ENCODE measurements at regions not wholly inside any gene's neighbourhood (a gene's known extent, or its start where the extent isn't known, plus 50 kb on each side); places are given as distances from the start of the nearest gene placed in this dataset.

- no peaks in the 10 kb centered on the region for H3K79me2 ChIP-seq (ENCODE audit: control insufficient read depth in 1 of 2, insufficient read depth in 2 of 2, low read length in 2 of 2)
- no peak overlapping the region for H4K91ac ChIP-seq (replicated peaks; ENCODE audit: insufficient read length, low read length)
- H3K23me2 ChIP-seq (ENCODE audit: low read depth, low read length): no peaks in the 10 kb centered on the region
- ChIA-PET POLR2A (ENCODE audit: partially characterized antibody) (no interaction called here), CTCF (ENCODE audit: partially characterized antibody) (no interaction called here)
- H3K23ac ChIP-seq (ENCODE audit: insufficient read length): no peak overlapping the region
- H3K27ac ChIP-seq (ENCODE audit: low read depth, low read length): no peak overlapping the region
- H3K18ac ChIP-seq (ENCODE audit: extremely low read depth, low read length): no peak overlapping the region
- no peaks in the 10 kb centered on the region for H3K9me3 ChIP-seq (ENCODE audit: insufficient read depth in 2 of 2, low read depth in 1 of 2, low read length in 1 of 2)
- no peak overlapping the region for H2BK15ac ChIP-seq (ENCODE audit: low read length)
- DNase-seq (ENCODE audit: low read depth in 1 of 2, low spot score in 2 of 2) (no peak), FAIRE-seq (no peak)
- no peak overlapping the region for H2AK5ac ChIP-seq (ENCODE audit: low read depth, low read length)
- H2AFZ ChIP-seq (ENCODE audit: low read length): no peak overlapping the region
- no peak overlapping the region for H2BK120ac ChIP-seq (replicated peaks; ENCODE audit: low read depth, low read length)
- peaks cover 0 to 3% (median 0%) of the 10 kb centered on the region in 4 experiments; a peak in 2 of 7 replicates for H3K4me1 ChIP-seq (replicated peaks in 1 of 4; ENCODE audit: control insufficient read depth in 3 of 4, insufficient read depth in 4 of 4, low read length in 3 of 4)
- no peak overlapping the region for H4K5ac ChIP-seq (ENCODE audit: insufficient read length, low read depth, low read length)
- H3K36me3 ChIP-seq (ENCODE audit: control insufficient read depth in 2 of 4, insufficient read depth in 4 of 4, low read length in 3 of 4): no peaks in the 10 kb centered on the region
- H3K79me1 ChIP-seq (ENCODE audit: low read depth, low read length): no peaks in the 10 kb centered on the region
- no peaks in the 10 kb centered on the region for H4K20me1 ChIP-seq (replicated peaks in 1 of 2; ENCODE audit: control insufficient read depth in 1 of 2, insufficient read depth in 2 of 2, low read length in 2 of 2)
- 94% methylated on average over 1 of the region's 1 CpG; no CpG with 5 or more reads in 1 of the 2 experiments for WGBS, 2 experiments (ENCODE audit: extremely low coverage in 1 of 2, insufficient coverage in 1 of 2, insufficient read length in 1 of 2, insufficient replicate concordance in 2 of 2, low coverage in 1 of 2, low lambda C conversion rate in 2 of 2, missing lambda C conversion rate in 1 of 2)
- no peak overlapping the region for H3K9ac ChIP-seq (replicated peaks in 1 of 4; ENCODE audit: extremely low read depth in 1 of 4, low read depth in 3 of 4, low read length in 3 of 4)
- no peak overlapping the region for H2BK20ac ChIP-seq (ENCODE audit: low read length)
- no peak overlapping the region for H2BK5ac ChIP-seq (ENCODE audit: low read depth, low read length)
- no peak overlapping the region for H3K4me2 ChIP-seq (ENCODE audit: insufficient read depth in 1 of 2, low read depth in 2 of 2, low read length in 2 of 2)
- H3K4ac ChIP-seq (replicated peaks; ENCODE audit: insufficient read length, low read depth, low read length): no peak overlapping the region
- no peak overlapping the region for H2BK12ac ChIP-seq (ENCODE audit: low read depth, low read length)
- H3K14ac ChIP-seq (ENCODE audit: insufficient read length): no peak overlapping the region
- H3K56ac ChIP-seq (replicated peaks; ENCODE audit: insufficient read length, low read depth, low read length): no peak overlapping the region
- no peaks in the 10 kb centered on the region for H3K27me3 ChIP-seq (replicated peaks in 1 of 4; ENCODE audit: control insufficient read depth in 3 of 4, extremely low read depth in 1 of 4, insufficient read depth in 3 of 4, low read length in 3 of 4)
- no peak overlapping the region for H4K8ac ChIP-seq (ENCODE audit: extremely low read depth, insufficient read depth, low read length)
- H3K4me3 ChIP-seq (ENCODE audit: extremely low read depth in 1 of 4, insufficient read depth in 2 of 4, low read depth in 3 of 4, low read length in 4 of 4): no peak overlapping the region
- no peak for TF ChIP-seq ATF2 (IDR thresholded peaks at IDR 0.05; ENCODE audit: low read length)
- no peak for TF ChIP-seq CBX5 (IDR thresholded peaks at IDR 0.05; ENCODE audit: low read depth, low read length)
- no peak for TF ChIP-seq SIN3A (conservative IDR thresholded peaks at IDR 0.05 in 1 of 2, IDR thresholded peaks at IDR 0.05 in 1 of 2; ENCODE audit: low read depth in 1 of 2, low read length in 2 of 2)
- no peak for TF ChIP-seq YY1 (IDR thresholded peaks at IDR 0.05; ENCODE audit: low read depth, low read length)
- TF ChIP-seq EZH2 (IDR thresholded peaks at IDR 0.05; ENCODE audit: low read depth, low read length, severe bottlenecking): no peak
- TF ChIP-seq HDAC6 (IDR thresholded peaks at IDR 0.05; ENCODE audit: low read depth, low read length): no peak
Observed at GRCh38 chr10:107540981-107541380, 376.5 kb upstream of the SORCS1 start.
